H1 (cell line): ENCODE measurements at regions not wholly inside any gene's neighbourhood (a gene's known extent, or its start where the extent isn't known, plus 50 kb on each side); places are given as distances from the start of the nearest gene placed in this dataset.

Experiments used
- CTCF ChIA-PET: fragments of 300-600 bp; sonication (Branson Sonifier 250); formaldehyde crosslinking; loops from one replicate; lab custom pipeline; 2021; ENCODE audit not compliant: partially characterized antibody; lab: Charles Lee
- POLR2A ChIA-PET: fragments of 300-600 bp; sonication (Branson Sonifier 250); formaldehyde crosslinking; loops from one replicate; lab custom pipeline; 2021; ENCODE audit warnings: inconsistent platforms; ENCODE audit not compliant: partially characterized antibody; lab: Charles Lee
- DNase-seq, 2 experiments: peaks; one replicate each; pipeline versions ENCODE4 v3.0.0 to v3.0.0-alpha.2; 2010 to 2022; ENCODE audit warnings: low spot score in 2 of 2, low read depth in 1 of 2, mixed read lengths in 1 of 2
- FAIRE-seq: peaks from 2 replicates; lab custom pipeline; 2011; peaks lifted over from hg19 to GRCh38; lab: Jason Lieb, UNC
- H2AFZ ChIP-seq: 2 replicates; pipeline ENCODE4 v1.8.1; 2012; ENCODE audit warnings: low read length, inconsistent platforms
- H2AK5ac ChIP-seq: 2 replicates; pipeline ENCODE4 v1.6.1; 2013; ENCODE audit warnings: low read depth, low read length
- H2BK120ac ChIP-seq: replicated peaks from 2 replicates; pipeline ENCODE3; 2013; ENCODE audit warnings: low read depth, low read length, inconsistent platforms
- H2BK12ac ChIP-seq: 2 replicates; pipeline ENCODE4 v1.6.1; 2013; ENCODE audit warnings: low read depth, low read length
- H2BK15ac ChIP-seq: 2 replicates; pipeline ENCODE4 v1.6.1; 2013; ENCODE audit warnings: low read length
- H2BK20ac ChIP-seq: 2 replicates; pipeline ENCODE4 v1.6.1; 2013; ENCODE audit warnings: low read length
- H2BK5ac ChIP-seq: 2 replicates; pipeline ENCODE4 v1.6.1; 2013; ENCODE audit warnings: low read depth, low read length
- H3K14ac ChIP-seq: 2 replicates; pipeline ENCODE4 v1.6.1; 2013; ENCODE audit warnings: inconsistent platforms; ENCODE audit not compliant: insufficient read length
- H3K18ac ChIP-seq: 2 replicates; pipeline ENCODE4 v1.6.1; 2013; ENCODE audit warnings: low read length; ENCODE audit errors: extremely low read depth
- H3K23ac ChIP-seq: 2 replicates; pipeline ENCODE4 v1.6.1; 2013; ENCODE audit warnings: inconsistent platforms; ENCODE audit not compliant: insufficient read length
- H3K23me2 ChIP-seq: 2 replicates; pipeline ENCODE4 v1.6.1; 2013; ENCODE audit warnings: low read depth, low read length
- H3K27ac ChIP-seq: 2 replicates; pipeline ENCODE4 v1.6.1; 2011; ENCODE audit warnings: low read depth, low read length, inconsistent platforms
- H3K27me3 ChIP-seq, 4 experiments: replicated peaks in 1 of 4; 1 replicate in 1 of 4; 2 replicates in 3 of 4; pipeline versions ENCODE4 v1.6.1 to v1.8.1; 2011 to 2013; ENCODE audit warnings: low read length in 3 of 4, mild to moderate bottlenecking in 3 of 4, inconsistent platforms in 2 of 4, mixed read lengths in 2 of 4, moderate library complexity in 1 of 4; ENCODE audit not compliant: control insufficient read depth in 3 of 4, insufficient read depth in 3 of 4; ENCODE audit errors: extremely low read depth in 1 of 4
- H3K36me3 ChIP-seq, 4 experiments: 2 replicates each; pipeline versions ENCODE4 v1.6.1 to v1.8.1; 2011 to 2013; ENCODE audit warnings: mild to moderate bottlenecking in 4 of 4, low read length in 3 of 4, moderate library complexity in 2 of 4, control low read depth in 1 of 4, inconsistent platforms in 1 of 4; ENCODE audit not compliant: insufficient read depth in 4 of 4, control insufficient read depth in 2 of 4
- H3K4ac ChIP-seq: replicated peaks from 2 replicates; pipeline ENCODE3; 2013; ENCODE audit warnings: low read length, low read depth, mixed read lengths, inconsistent platforms; ENCODE audit not compliant: insufficient read length
- H3K4me1 ChIP-seq, 4 experiments: replicated peaks in 1 of 4; 1 replicate in 1 of 4; 2 replicates in 3 of 4; pipeline versions ENCODE4 v1.6.1 to v1.8.1; 2011 to 2013; ENCODE audit warnings: low read length in 3 of 4, inconsistent platforms in 2 of 4, mixed read lengths in 1 of 4; ENCODE audit not compliant: insufficient read depth in 4 of 4, control insufficient read depth in 3 of 4
- H3K4me2 ChIP-seq, 2 experiments: 2 replicates each; pipeline versions ENCODE4 v1.6.1 to v1.8.1; 2011 to 2013; ENCODE audit warnings: low read depth in 2 of 2, low read length in 2 of 2, control low read depth in 1 of 2, inconsistent platforms in 1 of 2, mild to moderate bottlenecking in 1 of 2; ENCODE audit not compliant: insufficient read depth in 1 of 2
- H3K4me3 ChIP-seq, 4 experiments: fragments of 200-600, 300-600 bp in 1 of 4; sonication (generic), shearing (Covaris generic), sonication (Bioruptor Twin) in 1 of 4; 2 replicates each; pipeline versions ENCODE4 v1.5.1 to v1.8.1; 2011 to 2016; ENCODE audit warnings: low read length in 4 of 4, low read depth in 3 of 4, control low read depth in 2 of 4, inconsistent platforms in 2 of 4, mild to moderate bottlenecking in 2 of 4, mixed read lengths in 1 of 4, moderate library complexity in 1 of 4; ENCODE audit not compliant: insufficient read depth in 2 of 4; ENCODE audit errors: extremely low read depth in 1 of 4
- H3K56ac ChIP-seq: replicated peaks from 2 replicates; pipeline ENCODE3; 2013; ENCODE audit warnings: low read depth, mild to moderate bottlenecking, mixed read lengths, low read length, inconsistent platforms; ENCODE audit not compliant: insufficient read length
- H3K79me1 ChIP-seq: 2 replicates; pipeline ENCODE4 v1.6.1; 2013; ENCODE audit warnings: low read depth, low read length, control low read depth
- H3K79me2 ChIP-seq, 2 experiments: 2 replicates each; pipeline versions ENCODE4 v1.6.1 to v1.8.1; 2012 to 2013; ENCODE audit warnings: low read length in 2 of 2, mild to moderate bottlenecking in 2 of 2, inconsistent platforms in 1 of 2; ENCODE audit not compliant: insufficient read depth in 2 of 2, control insufficient read depth in 1 of 2
- H3K9ac ChIP-seq, 4 experiments: replicated peaks in 1 of 4; 1 replicate in 1 of 4; 2 replicates in 3 of 4; pipeline versions ENCODE4 v1.6.1 to v1.8.1; 2011 to 2013; ENCODE audit warnings: low read depth in 3 of 4, low read length in 3 of 4, control low read depth in 2 of 4, mild to moderate bottlenecking in 2 of 4, moderate library complexity in 2 of 4, inconsistent platforms in 1 of 4; ENCODE audit errors: extremely low read depth in 1 of 4
- H3K9me3 ChIP-seq, 2 experiments: 2 replicates each; pipeline versions ENCODE4 v1.6.1 to v1.8.1; 2012 to 2013; ENCODE audit warnings: mild to moderate bottlenecking in 2 of 2, moderate library complexity in 2 of 2, control low read depth in 1 of 2, inconsistent platforms in 1 of 2, low read depth in 1 of 2, low read length in 1 of 2, mixed read lengths in 1 of 2; ENCODE audit not compliant: insufficient read depth in 2 of 2
- H4K20me1 ChIP-seq, 2 experiments: replicated peaks in 1 of 2; 2 replicates each; pipeline versions ENCODE3 to v1.8.1; 2011 to 2013; ENCODE audit warnings: inconsistent platforms in 2 of 2, low read length in 2 of 2, mild to moderate bottlenecking in 1 of 2; ENCODE audit not compliant: insufficient read depth in 2 of 2, control insufficient read depth in 1 of 2
- H4K5ac ChIP-seq: 2 replicates; pipeline ENCODE4 v1.6.1; 2013; ENCODE audit warnings: low read length, low read depth, mixed read lengths, inconsistent platforms; ENCODE audit not compliant: insufficient read length
- H4K8ac ChIP-seq: 2 replicates; pipeline ENCODE4 v1.8.0; 2013; ENCODE audit warnings: mild to moderate bottlenecking, moderate library complexity, low read length, inconsistent platforms; ENCODE audit not compliant: insufficient read depth; ENCODE audit errors: extremely low read depth
- H4K91ac ChIP-seq: replicated peaks from 2 replicates; pipeline ENCODE3; 2013; ENCODE audit warnings: low read length, mixed read lengths, inconsistent platforms; ENCODE audit not compliant: insufficient read length
- BCL11A ChIP-seq, 2 experiments: IDR thresholded peaks; one replicate each; pipeline ENCODE4 v1.6.1; 2011; ENCODE audit warnings: low read depth in 2 of 2, low read length in 2 of 2, mild to moderate bottlenecking in 2 of 2
- CBX5 ChIP-seq: fragments of 300-800, 300-1000 bp; sonication (generic); IDR thresholded peaks from 2 replicates; pipeline ENCODE4 v1.7.1; 2016; ENCODE audit warnings: antibody characterized with exemption, low read length, low read depth
- EZH2 ChIP-seq: fragments of 200-600 bp; sonication (generic); IDR thresholded peaks from 2 replicates; pipeline ENCODE4 v1.7.1; 2012; ENCODE audit warnings: low read depth, mild to moderate bottlenecking, moderate library complexity, low read length, inconsistent platforms; ENCODE audit not compliant: severe bottlenecking
- GABPA ChIP-seq: IDR thresholded peaks from 2 replicates; pipeline ENCODE4 v1.6.1; 2011; ENCODE audit warnings: mild to moderate bottlenecking, low read length, moderate library complexity, borderline replicate concordance; ENCODE audit not compliant: insufficient read depth
- JUN ChIP-seq: IDR thresholded peaks from 2 replicates; pipeline ENCODE4 v1.6.1; 2011; ENCODE audit warnings: low read depth, mild to moderate bottlenecking, improper control_type of control experiment, low read length
- POLR2AphosphoS5 ChIP-seq: IDR thresholded peaks from 2 replicates; pipeline ENCODE4 v1.6.1; 2011; ENCODE audit warnings: low read depth, low read length
- POU5F1 ChIP-seq: IDR thresholded peaks from 2 replicates; pipeline ENCODE4 v1.6.1; 2011; ENCODE audit warnings: low read depth, mild to moderate bottlenecking, low read length, moderate library complexity
- RFX5 ChIP-seq: IDR thresholded peaks from 2 replicates; pipeline ENCODE4 v1.6.1; 2011; ENCODE audit warnings: low read depth, low read length, improper control_type of control experiment, borderline replicate concordance
- SAP30 ChIP-seq: fragments of 300-600 bp; sonication (generic); IDR thresholded peaks from 2 replicates; pipeline ENCODE4 v1.7.1; 2012; ENCODE audit warnings: low read length, moderate library complexity, mild to moderate bottlenecking, inconsistent platforms; ENCODE audit not compliant: insufficient read depth, insufficient replicate concordance
- TAF7 ChIP-seq: optimal IDR thresholded peaks from 2 replicates; pipeline ENCODE3; 2011; ENCODE audit warnings: low read depth, mild to moderate bottlenecking, inconsistent platforms, low read length, moderate library complexity, borderline replicate concordance
- WGBS, 2 experiments: shearing (Covaris generic) in 1 of 2; methylation state at CpG; one replicate each; pipeline versions ENCODE4 v1.1.6 to v1.1.7; 2013 to 2015; ENCODE audit warnings: low lambda C conversion rate in 2 of 2, mixed read lengths in 2 of 2, inconsistent platforms in 1 of 2, low coverage in 1 of 2, missing lambda C conversion rate in 1 of 2; ENCODE audit not compliant: insufficient replicate concordance in 2 of 2, insufficient coverage in 1 of 2, insufficient read length in 1 of 2; ENCODE audit errors: extremely low coverage in 1 of 2, missing lambda C conversion rate in 1 of 2; 5-methylcytosine and 5-hydroxymethylcytosine counted together
- TF ChIP-seq, protein P1 (sequence below): IDR thresholded peaks from 2 replicates; pipeline ENCODE4 v1.6.1; 2012; ENCODE audit warnings: inconsistent platforms
- TF ChIP-seq, protein P2 (sequence below): IDR thresholded peaks from 2 replicates; pipeline ENCODE4 v1.6.1; 2012; ENCODE audit warnings: low read length, inconsistent platforms

DNA sequence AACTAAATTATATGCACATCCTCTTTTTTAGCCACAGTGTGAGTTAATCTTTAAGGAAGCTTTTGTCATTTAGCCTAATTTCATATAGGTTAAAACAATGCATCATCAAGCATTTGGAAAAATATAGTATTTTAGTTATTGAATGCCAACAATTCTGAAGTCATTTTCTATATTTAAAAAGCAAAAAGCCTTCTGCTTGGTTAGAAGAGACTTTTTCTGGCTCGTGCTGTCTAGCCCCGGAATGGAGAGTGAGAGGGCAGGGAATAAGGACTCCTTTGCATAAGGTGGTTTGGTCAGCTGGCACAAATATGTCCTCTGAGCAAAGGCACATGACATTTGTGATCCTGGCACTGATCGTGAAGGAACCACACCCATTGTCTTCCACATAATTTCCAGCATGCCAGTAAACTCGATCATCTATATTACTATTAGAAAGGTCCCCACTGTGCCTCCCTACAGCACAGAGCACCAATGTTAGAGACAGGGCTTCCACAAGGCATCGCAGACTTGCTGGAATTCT lies 393.7 kb upstream of the INTU start:
- ChIA-PET POLR2A (no interaction called here), CTCF (no interaction called here)
- no peaks in the 10 kb centered on the region for H3K27me3 ChIP-seq
- TF ChIP-seq TAF7 = no peak
- no peak for TF ChIP-seq RFX5
- TF ChIP-seq, protein P1, sequence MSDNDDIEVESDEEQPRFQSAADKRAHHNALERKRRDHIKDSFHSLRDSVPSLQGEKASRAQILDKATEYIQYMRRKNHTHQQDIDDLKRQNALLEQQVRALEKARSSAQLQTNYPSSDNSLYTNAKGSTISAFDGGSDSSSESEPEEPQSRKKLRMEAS = no peak
- TF ChIP-seq POLR2AphosphoS5 = no peak
- no peak for TF ChIP-seq POU5F1
- no peak for TF ChIP-seq SAP30
- no peak for TF ChIP-seq GABPA
- TF ChIP-seq, protein P2, sequence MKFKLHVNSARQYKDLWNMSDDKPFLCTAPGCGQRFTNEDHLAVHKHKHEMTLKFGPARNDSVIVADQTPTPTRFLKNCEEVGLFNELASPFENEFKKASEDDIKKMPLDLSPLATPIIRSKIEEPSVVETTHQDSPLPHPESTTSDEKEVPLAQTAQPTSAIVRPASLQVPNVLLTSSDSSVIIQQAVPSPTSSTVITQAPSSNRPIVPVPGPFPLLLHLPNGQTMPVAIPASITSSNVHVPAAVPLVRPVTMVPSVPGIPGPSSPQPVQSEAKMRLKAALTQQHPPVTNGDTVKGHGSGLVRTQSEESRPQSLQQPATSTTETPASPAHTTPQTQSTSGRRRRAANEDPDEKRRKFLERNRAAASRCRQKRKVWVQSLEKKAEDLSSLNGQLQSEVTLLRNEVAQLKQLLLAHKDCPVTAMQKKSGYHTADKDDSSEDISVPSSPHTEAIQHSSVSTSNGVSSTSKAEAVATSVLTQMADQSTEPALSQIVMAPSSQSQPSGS = no peak
- TF ChIP-seq EZH2 = no peak
- no peak for TF ChIP-seq CBX5
- TF ChIP-seq BCL11A (IDR thresholded peaks at IDR 0.05; ENCODE audit: low read depth in 2 of 2, low read length in 2 of 2) = no peak
- no peak for TF ChIP-seq JUN

More for the DNA sequence above, 393.7 kb upstream of the INTU start:
- no peak overlapping the region for H4K91ac ChIP-seq
- H3K23me2 ChIP-seq = no peaks in the 10 kb centered on the region
- H3K23ac ChIP-seq = no peak overlapping the region
- no peak overlapping the region for H3K4me3 ChIP-seq
- no peak overlapping the region for H3K9ac ChIP-seq
- H3K4me2 ChIP-seq = no peak overlapping the region
- H2BK120ac ChIP-seq = no peak overlapping the region
- no peak overlapping the region for H2BK12ac ChIP-seq
- no peak overlapping the region for H2AK5ac ChIP-seq
- FAIRE-seq = no peak
- no peaks in the 10 kb centered on the region for H4K20me1 ChIP-seq
- no peak overlapping the region for H3K56ac ChIP-seq
- H3K4ac ChIP-seq = no peak overlapping the region
- no peak overlapping the region for H3K18ac ChIP-seq
- 88% methylated on average over 5 of the region's 5 CpGs; no CpG with 5 or more reads in 1 of the 2 experiments for WGBS, 2 experiments
- no peaks in the 10 kb centered on the region for H3K79me1 ChIP-seq
- H3K36me3 ChIP-seq = no peaks in the 10 kb centered on the region
- no peak overlapping the region for H2AFZ ChIP-seq
- H3K14ac ChIP-seq = no peak overlapping the region
- H3K4me1 ChIP-seq = peaks cover 0 to under 1% (median 0%) of the 10 kb centered on the region in 4 experiments; a peak in 1 of 7 replicates
- no peak for DNase-seq
- H3K79me2 ChIP-seq = no peaks in the 10 kb centered on the region
- no peak overlapping the region for H2BK20ac ChIP-seq
- no peak overlapping the region for H2BK15ac ChIP-seq
- no peak overlapping the region for H4K8ac ChIP-seq
- H4K5ac ChIP-seq = no peak overlapping the region
- H3K9me3 ChIP-seq = no peaks in the 10 kb centered on the region
- no peak overlapping the region for H3K27ac ChIP-seq
- no peak overlapping the region for H2BK5ac ChIP-seq
